ENCODE measurements at regions not wholly inside any gene's neighbourhood (a gene's known extent, or its start where the extent isn't known, plus 50 kb on each side); places are given as distances from the start of the nearest gene placed in this dataset.

DNA sequence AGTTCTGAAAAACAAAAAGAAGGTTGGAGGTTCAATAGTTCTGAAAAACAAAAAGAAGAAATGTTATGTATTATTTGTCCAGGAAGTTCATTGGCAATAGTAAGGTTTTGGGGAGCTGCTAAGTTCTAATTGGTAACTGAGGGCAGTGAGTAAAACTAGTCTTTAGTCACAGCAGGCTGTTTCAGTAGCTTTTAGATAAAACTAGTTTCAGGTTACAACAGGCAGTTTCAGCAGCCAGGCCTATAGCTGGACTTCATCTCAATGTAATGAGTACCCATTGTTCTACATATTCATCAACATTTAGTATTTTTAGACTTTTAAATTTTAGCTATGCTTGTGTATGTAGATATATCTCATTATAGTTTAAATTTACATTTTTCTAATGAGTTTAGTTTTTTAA lies 639.3 kb downstream of the TOX3 start:
- CTCF ChIA-PET = no interaction called here
- POLR2A ChIA-PET = no interaction called here
- Histone ChIP-seq H3K36me3 (ENCODE audit: control insufficient read depth, insufficient read depth, low read length) (no peaks in the 10 kb centered on the region), H3K4me3 (ENCODE audit: low read depth, low read length) (no peak overlapping the region), H3K27me3 (ENCODE audit: control insufficient read depth, insufficient read depth, low read length) (no peaks in the 10 kb centered on the region)
- TF ChIP-seq, protein P1, sequence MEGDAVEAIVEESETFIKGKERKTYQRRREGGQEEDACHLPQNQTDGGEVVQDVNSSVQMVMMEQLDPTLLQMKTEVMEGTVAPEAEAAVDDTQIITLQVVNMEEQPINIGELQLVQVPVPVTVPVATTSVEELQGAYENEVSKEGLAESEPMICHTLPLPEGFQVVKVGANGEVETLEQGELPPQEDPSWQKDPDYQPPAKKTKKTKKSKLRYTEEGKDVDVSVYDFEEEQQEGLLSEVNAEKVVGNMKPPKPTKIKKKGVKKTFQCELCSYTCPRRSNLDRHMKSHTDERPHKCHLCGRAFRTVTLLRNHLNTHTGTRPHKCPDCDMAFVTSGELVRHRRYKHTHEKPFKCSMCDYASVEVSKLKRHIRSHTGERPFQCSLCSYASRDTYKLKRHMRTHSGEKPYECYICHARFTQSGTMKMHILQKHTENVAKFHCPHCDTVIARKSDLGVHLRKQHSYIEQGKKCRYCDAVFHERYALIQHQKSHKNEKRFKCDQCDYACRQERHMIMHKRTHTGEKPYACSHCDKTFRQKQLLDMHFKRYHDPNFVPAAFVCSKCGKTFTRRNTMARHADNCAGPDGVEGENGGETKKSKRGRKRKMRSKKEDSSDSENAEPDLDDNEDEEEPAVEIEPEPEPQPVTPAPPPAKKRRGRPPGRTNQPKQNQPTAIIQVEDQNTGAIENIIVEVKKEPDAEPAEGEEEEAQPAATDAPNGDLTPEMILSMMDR (IDR thresholded peaks at IDR 0.05; ENCODE audit: insufficient read depth, low read depth, low read length) = no peak
- no peak for DNase-seq (ENCODE audit: low read depth)

DNA sequence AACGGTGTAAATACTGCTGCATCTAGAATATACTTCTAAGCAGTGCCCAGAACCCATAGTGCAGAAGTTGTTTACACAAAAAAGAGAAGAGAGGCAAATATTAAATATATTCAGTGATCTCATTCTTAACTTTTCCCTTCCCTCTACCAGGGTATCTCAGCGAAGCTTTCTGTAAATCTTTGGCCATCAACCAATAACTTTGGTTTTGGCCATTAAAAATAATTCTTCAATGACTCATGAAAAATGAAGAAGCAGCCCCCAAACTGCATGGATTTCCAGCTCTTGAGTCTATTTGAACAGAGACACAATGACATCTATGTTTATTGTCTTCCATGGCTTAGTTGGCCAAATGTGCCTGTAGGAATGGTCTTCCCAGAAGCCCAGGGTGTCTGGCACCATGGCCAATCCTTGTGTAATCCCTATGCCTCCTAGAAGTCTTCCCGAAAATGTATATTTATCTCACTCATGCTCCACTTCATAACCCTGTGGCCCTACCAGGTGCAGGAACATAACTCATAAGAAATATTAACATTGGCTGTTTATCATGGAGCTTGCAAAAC lies 646.6 kb downstream of the TOX3 start:
- TF ChIP-seq, protein P1 (IDR thresholded peaks at IDR 0.05; ENCODE audit: insufficient read depth, low read depth, low read length) = no peak
- Histone ChIP-seq H3K36me3 (ENCODE audit: control insufficient read depth, insufficient read depth, low read length) (no peaks in the 10 kb centered on the region), H3K4me3 (ENCODE audit: low read depth, low read length) (no peak overlapping the region), H3K27me3 (ENCODE audit: control insufficient read depth, insufficient read depth, low read length) (no peaks in the 10 kb centered on the region)
- ChIA-PET CTCF (interaction anchor here (0.5 to 0.7 kb wide), 2 partner anchors 10 to 39 kb away, joined by 3 to 4 read pairs; no protein-coding TSS in a partner anchor), POLR2A (no interaction called here)
- no peak for DNase-seq (ENCODE audit: low read depth)

DNA sequence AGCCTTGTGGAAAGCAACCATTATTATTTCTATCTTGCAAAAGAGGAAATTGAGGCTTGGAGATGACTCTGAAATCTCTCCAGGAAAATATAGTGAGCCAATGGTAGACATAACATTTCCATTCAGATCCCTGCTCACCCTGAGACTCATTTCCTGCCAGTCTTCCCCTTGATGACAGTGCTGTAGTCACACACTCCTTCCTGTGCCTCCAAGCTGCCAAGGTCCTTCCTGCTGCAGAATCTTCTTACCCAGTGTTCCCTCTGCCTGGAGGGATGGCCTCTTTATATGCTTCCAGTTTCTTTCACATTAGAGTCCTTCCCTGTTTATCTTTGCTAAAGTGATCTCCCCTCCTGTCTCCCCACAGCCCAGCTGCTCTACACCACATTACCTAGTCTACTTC lies 648.1 kb downstream of the TOX3 start:
- no peak overlapping the region for H3K4me3 ChIP-seq (ENCODE audit: low read depth, low read length)
- TF ChIP-seq, protein P1 (IDR thresholded peaks at IDR 0.05; ENCODE audit: insufficient read depth, low read depth, low read length) = no peak
- ChIA-PET CTCF (interaction anchor here (0.7 kb wide), 1 partner anchor 1112 kb away, joined by 3 read pairs; no protein-coding TSS in a partner anchor), POLR2A (no interaction called here)
- no peak for DNase-seq (ENCODE audit: low read depth)
- H3K36me3 ChIP-seq (ENCODE audit: control insufficient read depth, insufficient read depth, low read length) = no peaks in the 10 kb centered on the region
- H3K27me3 ChIP-seq (ENCODE audit: control insufficient read depth, insufficient read depth, low read length) = no peaks in the 10 kb centered on the region

DNA sequence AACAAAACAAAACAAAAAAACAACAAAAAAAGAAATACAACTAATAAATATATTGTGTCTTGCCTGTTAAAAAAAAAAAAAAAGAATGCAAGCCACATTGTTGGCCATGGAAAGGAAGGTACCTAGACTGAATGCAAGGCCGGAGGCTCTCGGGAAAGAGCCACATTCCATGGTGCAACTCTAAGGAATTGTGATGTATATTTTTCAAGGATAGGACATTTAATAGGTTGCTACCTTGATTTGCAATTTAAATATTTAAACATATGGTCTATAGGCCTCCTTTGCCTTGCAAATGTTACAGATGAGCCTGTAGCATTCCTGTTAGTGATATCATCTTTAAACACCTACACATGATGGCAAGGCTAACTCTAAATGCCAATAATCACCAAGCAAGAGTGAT lies 650.9 kb downstream of the TOX3 start:
- ChIA-PET POLR2A (no interaction called here), CTCF (no interaction called here)
- no peaks in the 10 kb centered on the region for H3K36me3 ChIP-seq (ENCODE audit: control insufficient read depth, insufficient read depth, low read length)
- TF ChIP-seq, protein P1 (IDR thresholded peaks at IDR 0.05; ENCODE audit: insufficient read depth, low read depth, low read length) = no peak
- DNase-seq (ENCODE audit: low read depth) = no peak
- no peak overlapping the region for H3K4me3 ChIP-seq (ENCODE audit: low read depth, low read length)
- no peaks in the 10 kb centered on the region for H3K27me3 ChIP-seq (ENCODE audit: control insufficient read depth, insufficient read depth, low read length)

DNA sequence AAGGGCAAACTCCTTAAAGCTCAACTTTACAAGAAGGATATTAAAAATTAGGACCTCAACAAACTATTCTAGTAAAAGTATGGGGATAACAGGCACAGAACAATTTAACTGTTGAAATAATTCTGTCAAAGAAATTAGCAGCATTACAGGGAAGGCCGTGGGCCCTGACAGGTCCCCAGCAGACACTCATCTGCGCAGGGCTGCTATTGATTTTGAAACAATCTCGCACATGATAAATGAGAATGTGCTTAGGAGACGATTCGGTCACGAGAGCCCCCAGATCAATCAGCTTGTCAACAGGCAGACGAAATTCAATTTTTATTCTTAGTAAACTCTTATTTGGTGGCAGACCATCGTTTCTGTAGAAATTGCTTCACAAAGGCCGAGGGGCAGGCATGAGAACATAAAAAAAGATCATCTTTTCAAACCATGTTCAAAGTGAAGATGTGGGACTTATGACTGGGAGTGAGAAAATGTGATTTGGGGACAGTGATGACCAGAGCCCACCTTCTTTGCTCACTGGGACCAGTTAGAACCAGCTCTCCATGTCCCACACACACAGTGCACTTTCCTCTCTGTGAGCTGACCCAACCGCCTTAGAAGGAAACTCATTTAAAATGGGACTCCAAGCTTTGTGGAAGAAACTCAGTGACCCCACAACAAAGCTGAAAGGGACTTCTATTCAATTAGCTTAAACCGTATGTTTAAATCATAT lies 654.5 kb downstream of the TOX3 start:
- H3K4me3 ChIP-seq (ENCODE audit: low read depth, low read length) = no peak overlapping the region
- TF ChIP-seq, protein P1 (IDR thresholded peaks at IDR 0.05; ENCODE audit: insufficient read depth, low read depth, low read length) = no peak
- DNase-seq (ENCODE audit: low read depth) = no peak
- H3K36me3 ChIP-seq (ENCODE audit: control insufficient read depth, insufficient read depth, low read length) = no peaks in the 10 kb centered on the region
- H3K27me3 ChIP-seq (ENCODE audit: control insufficient read depth, insufficient read depth, low read length) = no peaks in the 10 kb centered on the region
- POLR2A ChIA-PET = no interaction called here
- CTCF ChIA-PET = no interaction called here

All from BJ (cell line).